ENCODE measurements at regions not wholly inside any gene's neighbourhood (a gene's known extent, or its start where the extent isn't known, plus 50 kb on each side); places are given as distances from the start of the nearest gene placed in this dataset.

- TF ChIP-seq CTCF (IDR thresholded peaks at IDR 0.05) (no peak), POLR2AphosphoS5 (IDR thresholded peaks at IDR 0.05) (no peak), EP300 (IDR thresholded peaks at IDR 0.05) (no peak), POLR2A (IDR thresholded peaks at IDR 0.05; ENCODE audit: low read depth) (no peak)
Observed at GRCh38 chr2:13698847-13699246, 933.7 kb upstream of the LRATD1 start.
